Loucy (cell line): ENCODE measurements at regions not wholly inside any gene's neighbourhood (a gene's known extent, or its start where the extent isn't known, plus 50 kb on each side); places are given as distances from the start of the nearest gene placed in this dataset.

Source experiments
- H2AFZ ChIP-seq: fragments of 200-600 bp; sonication (generic); 2 replicates; pipeline ENCODE4 v1.6.0; 2016; ENCODE audit warnings: antibody characterized with exemption, mild to moderate bottlenecking, low read length, moderate library complexity
- H3F3A ChIP-seq: fragments of 200-600 bp; 2 replicates; pipeline ENCODE4 v1.6.0; 2016; ENCODE audit warnings: antibody characterized with exemption, low read depth, mild to moderate bottlenecking
- H3K27me3 ChIP-seq: fragments of 200-600 bp; sonication (generic); 2 replicates; pipeline ENCODE4 v1.6.1; 2014; ENCODE audit warnings: low read length, mild to moderate bottlenecking; ENCODE audit not compliant: insufficient read depth, poor library complexity, severe bottlenecking
- H3K36me3 ChIP-seq: fragments of 200-600 bp; sonication (generic); 2 replicates; pipeline ENCODE4 v1.6.1; 2016; ENCODE audit warnings: low read length; ENCODE audit not compliant: insufficient read depth
- H3K4me1 ChIP-seq: fragments of 200-600 bp; sonication (generic); 2 replicates; pipeline ENCODE4 v1.5.1; 2014; ENCODE audit warnings: low read length, mild to moderate bottlenecking; ENCODE audit not compliant: insufficient read depth, poor library complexity, severe bottlenecking
- H3K4me2 ChIP-seq: fragments of 200-600 bp; sonication (generic); 2 replicates; pipeline ENCODE4 v1.6.0; 2014; ENCODE audit warnings: antibody characterized with exemption, low read length, low read depth, mild to moderate bottlenecking; ENCODE audit not compliant: poor library complexity, severe bottlenecking
- H3K4me3 ChIP-seq: fragments of 200-600 bp; sonication (generic); 2 replicates; pipeline ENCODE4 v1.5.1; 2014; ENCODE audit warnings: low read length, mild to moderate bottlenecking, mixed read lengths; ENCODE audit not compliant: poor library complexity, severe bottlenecking
- H3K79me2 ChIP-seq: fragments of 200-600 bp; sonication (generic); 2 replicates; pipeline ENCODE4 v1.6.1; 2014; ENCODE audit warnings: low read length; ENCODE audit not compliant: insufficient read depth
- H3K9ac ChIP-seq: fragments of 200-600 bp; sonication (generic); 2 replicates; pipeline ENCODE4 v1.6.0; 2014; ENCODE audit warnings: mild to moderate bottlenecking, low read depth, low read length, moderate library complexity; ENCODE audit not compliant: poor library complexity, severe bottlenecking
- H3K9me2 ChIP-seq: fragments of 200-600 bp; sonication (generic); replicated peaks from 2 replicates; pipeline ENCODE4 v1.6.1; 2016; ENCODE audit warnings: low read depth, low read length, mixed read lengths
- H3K9me3 ChIP-seq: fragments of 200-600 bp; sonication (generic); 2 replicates; pipeline ENCODE4 v1.6.1; 2014; ENCODE audit warnings: mild to moderate bottlenecking, antibody characterized with exemption, low read length, low read depth; ENCODE audit not compliant: insufficient read depth
- H4K20me1 ChIP-seq: fragments of 200-600 bp; sonication (generic); 2 replicates; pipeline ENCODE4 v1.6.0; 2014; ENCODE audit warnings: antibody characterized with exemption, low read length, mild to moderate bottlenecking; ENCODE audit not compliant: insufficient read depth, poor library complexity, severe bottlenecking
- EZH2phosphoT487 ChIP-seq: fragments of 200-600 bp; IDR thresholded peaks from 2 replicates; pipeline ENCODE4 v1.6.1; 2018; ENCODE audit warnings: antibody characterized with exemption, mild to moderate bottlenecking, moderate library complexity, borderline replicate concordance
- TF ChIP-seq, protein P1 (sequence below): fragments of 200-600 bp; sonication (generic); conservative IDR thresholded peaks from 2 replicates; pipeline ENCODE4 v1.5.1; 2014; ENCODE audit warnings: mild to moderate bottlenecking, antibody characterized with exemption, low read length

DNA sequence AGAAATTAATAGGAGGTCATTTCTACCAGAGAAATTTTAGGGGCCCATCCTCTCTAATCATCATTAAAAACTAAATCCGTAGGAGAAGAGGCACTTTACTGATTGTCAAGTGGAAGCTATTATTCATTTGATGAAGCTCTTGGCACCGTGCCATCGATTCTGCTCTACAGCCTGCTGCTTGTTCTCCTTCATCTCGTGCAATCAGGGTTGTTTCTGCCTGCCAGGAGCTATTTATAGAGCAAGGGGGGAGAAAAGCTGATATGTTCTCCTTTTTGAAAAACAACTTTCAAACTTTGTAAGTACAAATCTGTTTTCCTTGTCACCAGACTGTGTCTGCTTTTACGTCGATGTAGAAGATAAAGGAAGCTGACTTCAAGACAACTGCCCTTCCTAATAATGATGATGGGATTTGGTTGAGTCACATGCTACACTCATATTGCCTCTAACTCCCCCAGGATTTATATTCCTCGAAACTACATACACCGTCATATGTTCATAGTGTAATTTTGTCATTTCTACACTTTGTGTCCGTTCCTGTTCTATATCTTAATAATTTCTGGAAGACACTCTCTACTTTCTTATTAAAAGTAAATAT lies 169.6 kb upstream of the LHX8 start:
- Histone ChIP-seq H4K20me1 (no peaks in the 10 kb centered on the region), H3K36me3 (no peaks in the 10 kb centered on the region), H3K79me2 (no peaks in the 10 kb centered on the region), H3K27me3 (no peaks in the 10 kb centered on the region), H3K9me3 (no peaks in the 10 kb centered on the region), H3K4me3 (no peak overlapping the region), H3K4me1 (peaks cover 7% of the 10 kb centered on the region), H3K4me2 (no peak overlapping the region), H3F3A (no peaks in the 10 kb centered on the region), H3K9ac (no peak overlapping the region), H2AFZ (no peak overlapping the region), H3K9me2 (no peaks in the 10 kb centered on the region)
- TF ChIP-seq, protein P1, sequence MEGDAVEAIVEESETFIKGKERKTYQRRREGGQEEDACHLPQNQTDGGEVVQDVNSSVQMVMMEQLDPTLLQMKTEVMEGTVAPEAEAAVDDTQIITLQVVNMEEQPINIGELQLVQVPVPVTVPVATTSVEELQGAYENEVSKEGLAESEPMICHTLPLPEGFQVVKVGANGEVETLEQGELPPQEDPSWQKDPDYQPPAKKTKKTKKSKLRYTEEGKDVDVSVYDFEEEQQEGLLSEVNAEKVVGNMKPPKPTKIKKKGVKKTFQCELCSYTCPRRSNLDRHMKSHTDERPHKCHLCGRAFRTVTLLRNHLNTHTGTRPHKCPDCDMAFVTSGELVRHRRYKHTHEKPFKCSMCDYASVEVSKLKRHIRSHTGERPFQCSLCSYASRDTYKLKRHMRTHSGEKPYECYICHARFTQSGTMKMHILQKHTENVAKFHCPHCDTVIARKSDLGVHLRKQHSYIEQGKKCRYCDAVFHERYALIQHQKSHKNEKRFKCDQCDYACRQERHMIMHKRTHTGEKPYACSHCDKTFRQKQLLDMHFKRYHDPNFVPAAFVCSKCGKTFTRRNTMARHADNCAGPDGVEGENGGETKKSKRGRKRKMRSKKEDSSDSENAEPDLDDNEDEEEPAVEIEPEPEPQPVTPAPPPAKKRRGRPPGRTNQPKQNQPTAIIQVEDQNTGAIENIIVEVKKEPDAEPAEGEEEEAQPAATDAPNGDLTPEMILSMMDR = no peak
- no peak for TF ChIP-seq EZH2phosphoT487

DNA sequence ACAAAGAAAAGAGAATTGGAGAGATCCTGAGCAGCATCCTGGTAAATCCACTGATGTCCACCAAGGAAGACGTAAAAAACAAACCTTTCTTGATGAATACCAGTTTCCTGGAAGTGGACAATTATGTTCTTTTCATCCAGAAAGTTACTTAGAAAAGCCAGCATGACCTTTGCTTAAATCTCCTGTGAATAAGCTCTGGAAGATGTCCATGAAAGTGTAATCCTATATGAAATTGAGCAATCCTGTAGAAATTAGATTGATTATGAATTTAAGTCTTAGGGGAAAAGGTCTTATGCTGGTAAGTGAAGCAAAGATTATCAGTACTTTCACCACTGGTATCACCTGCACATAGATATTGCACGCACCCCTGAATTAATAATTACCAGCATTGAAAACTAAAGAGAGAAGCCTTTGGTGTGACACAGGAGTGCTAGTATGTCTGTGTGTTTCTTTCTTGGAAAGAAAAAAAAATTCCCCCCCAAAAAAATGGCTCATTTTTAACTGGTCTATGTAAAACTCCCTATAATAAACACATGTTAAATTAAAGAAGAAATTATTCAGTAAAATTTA lies 164.5 kb upstream of the LHX8 start:
- Histone ChIP-seq H3K79me2 (no peaks in the 10 kb centered on the region), H3K27me3 (no peaks in the 10 kb centered on the region), H3K9ac (no peak overlapping the region), H2AFZ (no peak overlapping the region), H4K20me1 (no peaks in the 10 kb centered on the region), H3K4me1 (peaks cover 25% of the 10 kb centered on the region), H3K9me2 (no peaks in the 10 kb centered on the region), H3K4me3 (no peak overlapping the region), H3F3A (no peaks in the 10 kb centered on the region), H3K9me3 (no peaks in the 10 kb centered on the region), H3K4me2 (no peak overlapping the region), H3K36me3 (no peaks in the 10 kb centered on the region)
- TF ChIP-seq, protein P1 = no peak
- TF ChIP-seq EZH2phosphoT487 = no peak

DNA sequence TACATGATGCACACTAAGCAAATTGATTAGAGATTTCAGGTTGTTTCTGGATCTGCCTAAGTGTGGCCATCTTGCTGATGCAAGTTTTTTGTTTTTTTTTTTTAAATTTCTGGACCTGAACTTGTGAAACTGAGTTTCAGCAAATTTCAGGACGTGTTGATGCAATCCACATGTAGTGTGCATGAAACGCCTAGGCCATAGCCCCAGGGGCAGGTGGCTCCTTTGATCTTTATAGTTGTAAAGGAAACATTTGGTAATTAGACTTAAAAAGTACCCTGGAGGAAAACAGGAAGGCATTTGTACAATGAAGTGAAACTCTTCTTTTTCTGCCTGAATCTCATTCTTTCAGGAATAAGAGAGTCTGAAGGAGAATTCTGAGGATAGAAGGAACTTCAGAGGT lies 162.2 kb upstream of the LHX8 start:
- Histone ChIP-seq H3K36me3 (no peaks in the 10 kb centered on the region), H3K9me2 (no peaks in the 10 kb centered on the region), H2AFZ (peak overlapping the region; percentile 2; the same call in 1 of the 2 replicates), H4K20me1 (no peaks in the 10 kb centered on the region), H3F3A (no peaks in the 10 kb centered on the region), H3K4me2 (peak overlapping the region; percentile 38), H3K9ac (no peak overlapping the region), H3K4me3 (no peak overlapping the region), H3K9me3 (no peaks in the 10 kb centered on the region), H3K27me3 (no peaks in the 10 kb centered on the region), H3K4me1 (peaks cover 22% of the 10 kb centered on the region), H3K79me2 (no peaks in the 10 kb centered on the region)
- no peak for TF ChIP-seq EZH2phosphoT487
- TF ChIP-seq, protein P1 = no peak
